Motor neuron (in vitro differentiated cells): ENCODE measurements at regions not wholly inside any gene's neighbourhood (a gene's known extent, or its start where the extent isn't known, plus 50 kb on each side); places are given as distances from the start of the nearest gene placed in this dataset.
"Not testable (repeated sequence)": the region's sequence is repeated elsewhere in the genome, so short reads cannot be mapped to it uniquely, and the experiment has no call there.

ENCODE experiments used
- ATAC-seq, 8 experiments: fragments of 200-7000 bp; cut with Tn5 transposase; replicated peaks in 6 of 8; 2 replicates each; pipeline ENCODE4 v1.8.0; 2021; ENCODE audit warnings: mild to moderate bottlenecking in 8 of 8, moderate library complexity in 8 of 8
- H3K27ac ChIP-seq, 2 donors: fragments of 250-450 bp; sonication (Bioruptor Pico); 2 replicates each; pipeline ENCODE4 v1.9.0; 2021; ENCODE audit warnings: antibody characterized with exemption in 2 of 2, mild to moderate bottlenecking in 2 of 2, moderate library complexity in 1 of 2
- H3K4me1 ChIP-seq, 2 donors: fragments of 250-450 bp; sonication (Bioruptor Pico); replicated peaks in 1 of 2; 2 replicates each; pipeline ENCODE4 v1.6.1; 2021; ENCODE audit warnings: antibody characterized with exemption in 2 of 2, mild to moderate bottlenecking in 2 of 2, moderate library complexity in 1 of 2
- H3K4me3 ChIP-seq, 5 donors: fragments of 250-450 bp; sonication (Bioruptor Pico); 2 replicates each; pipeline ENCODE4 v1.9.0; 2021; ENCODE audit warnings: antibody characterized with exemption in 5 of 5, mild to moderate bottlenecking in 5 of 5, moderate library complexity in 4 of 5
- WGBS, 10 experiments: fragments of 450-650 bp; shearing (Covaris generic); methylation state at CpG; one replicate each; pipeline ENCODE4 v1.0.0; 2022; 5-methylcytosine and 5-hydroxymethylcytosine counted together
- in situ Hi-C, 9 experiments: fragments of 400-800 bp; cut with MboI; loops; one replicate each; pipeline ENCODE4 v1.15.0; 2021; ENCODE audit warnings: low sequenced_read_pairs in 9 of 9, low pct_unique_long_range_greater_than_20kb in 2 of 9; ENCODE audit not compliant: unreplicated experiment in 9 of 9

- H3K4me1 ChIP-seq, H3K4me3 ChIP-seq, H3K27ac ChIP-seq, in situ Hi-C loops, ATAC-seq: not testable (repeated sequence)
- 0 to 100% (median 88%) methylated on average over 1 to 11 of the region's 23 CpGs; no CpG with 5 or more reads in 3 of the 10 experiments for WGBS, 10 experiments
Observed at GRCh38 chr13:82045316-82045715, 1704.4 kb upstream of the SPRY2 start.

DNA sequence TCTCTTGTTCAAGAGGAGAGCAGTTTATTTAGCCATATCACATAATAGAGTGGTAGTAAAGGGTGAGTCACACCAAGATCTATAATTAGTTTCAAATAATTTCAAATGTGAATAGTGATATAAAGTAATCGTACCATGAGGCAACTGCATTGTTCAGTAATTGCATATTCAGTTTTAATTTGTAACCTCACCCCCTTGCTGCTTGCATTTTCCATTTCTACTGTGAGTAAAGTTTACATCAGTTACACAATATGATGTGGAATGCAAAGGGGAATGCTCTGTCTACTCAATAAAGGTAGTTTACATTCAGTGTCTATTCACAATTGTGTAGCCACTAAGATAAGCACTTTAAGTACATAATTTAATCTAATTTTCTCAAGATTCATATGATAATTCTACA, 1695.7 kb upstream of the SPRY2 start:
- 0 to 100% (median 50%) methylated on average over 1 of the region's 1 CpG; no CpG with 5 or more reads in 3 of the 10 experiments for WGBS, 10 experiments
- in situ Hi-C loops, result no loop called here

DNA sequence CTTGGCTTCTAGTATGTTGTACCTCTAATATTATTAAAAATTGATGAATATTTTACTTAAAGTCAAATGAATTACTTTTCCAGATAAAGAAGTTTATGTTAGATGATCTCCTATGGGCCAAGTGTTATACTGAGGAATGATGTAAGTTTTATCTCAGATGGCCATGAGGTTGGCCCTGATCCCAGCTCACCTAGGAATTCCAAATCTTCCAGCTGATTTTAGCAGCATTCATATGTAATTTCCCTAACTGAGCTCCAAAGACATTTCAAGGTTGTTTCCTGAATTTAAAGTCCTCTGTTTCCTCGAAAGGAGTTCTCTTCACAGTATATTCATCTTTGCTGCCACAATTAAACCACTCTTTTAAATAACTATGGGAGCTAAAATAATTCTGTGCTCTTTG, 1670.4 kb upstream of the SPRY2 start:
- Histone ChIP-seq H3K4me1 (no peaks in the 10 kb centered on the region), H3K27ac (no peak overlapping the region), H3K4me3 (no peak overlapping the region)
- ATAC-seq, result no peak
- in situ Hi-C loops, result no loop called here
- WGBS, 10 experiments, result 0 to 88% (median 29%) methylated on average over 1 of the region's 1 CpG; no CpG with 5 or more reads in 2 of the 10 experiments

More for the DNA sequence above, 1695.7 kb upstream of the SPRY2 start:
- Histone ChIP-seq H3K27ac (no peak overlapping the region), H3K4me3 (no peak overlapping the region), H3K4me1 (no peaks in the 10 kb centered on the region)
- ATAC-seq, result peak in 4 of 8 experiments; percentile 15 to 96 (median 59)

GRCh38 chr13:82010780-82011179, 1669.9 kb upstream of the SPRY2 start:
- WGBS, 10 experiments, result 0 to 100% (median 74%) methylated on average over 1 to 2 of the region's 2 CpGs; no CpG with 5 or more reads in 2 of the 10 experiments
- Histone ChIP-seq H3K4me3 (no peak overlapping the region), H3K4me1 (no peaks in the 10 kb centered on the region), H3K27ac (no peak overlapping the region)
- in situ Hi-C loops, result no loop called here
- ATAC-seq, result no peak

GRCh38 chr13:82002710-82003109, 1661.8 kb upstream of the SPRY2 start:
- WGBS, 10 experiments, result 13 to 94% (median 90%) methylated on average over 1 to 3 of the region's 3 CpGs; no CpG with 5 or more reads in 1 of the 10 experiments

DNA sequence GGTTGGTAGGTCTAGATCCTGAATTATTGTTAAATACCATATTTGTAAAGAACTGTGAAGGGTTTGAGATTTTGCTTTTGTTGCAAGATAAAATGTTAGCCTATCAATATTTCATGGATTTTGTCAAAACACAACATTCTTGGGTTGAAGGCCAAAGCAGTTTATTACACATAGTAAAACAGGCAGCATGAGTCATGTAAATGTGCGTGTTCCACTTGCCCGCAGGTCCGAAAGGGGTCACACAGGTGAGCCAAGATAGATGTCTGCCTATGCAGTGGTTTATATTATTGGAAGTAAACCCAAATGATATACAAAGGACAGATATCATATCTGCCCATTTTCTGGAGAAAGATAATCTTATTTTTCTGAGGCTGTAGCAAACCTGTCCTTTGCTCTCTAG, 1654.4 kb upstream of the SPRY2 start:
- H3K4me3 ChIP-seq, result no peak overlapping the region
- H3K27ac ChIP-seq, result no peak overlapping the region
- ATAC-seq, result no peak
- peaks cover 0 to 3% of the 10 kb centered on the region in 2 donors for H3K4me1 ChIP-seq
- 0 to 91% (median 70%) methylated on average over 1 to 3 of the region's 3 CpGs; no CpG with 5 or more reads in 6 of the 10 experiments for WGBS, 10 experiments
- in situ Hi-C loops, result no loop called here

More at GRCh38 chr13:82002710-82003109, 1661.8 kb upstream of the SPRY2 start:
- Histone ChIP-seq H3K4me1 (peaks cover 0 to 3% of the 10 kb centered on the region in 2 donors), H3K4me3 (no peak overlapping the region), H3K27ac (no peak overlapping the region)
- no peak for ATAC-seq
- in situ Hi-C loops, result no loop called here

- no peak for ATAC-seq
- in situ Hi-C loops, result no loop called here
- H3K4me1 ChIP-seq, result peaks cover 0 to 4% of the 10 kb centered on the region in 2 donors
- H3K27ac ChIP-seq, result no peak overlapping the region
- no peak overlapping the region for H3K4me3 ChIP-seq
- 17 to 100% (median 80%) methylated on average over 1 to 5 of the region's 6 CpGs for WGBS, 10 experiments
Observed at GRCh38 chr13:81990652-81991051, 1649.7 kb upstream of the SPRY2 start.

GRCh38 chr13:81988567-81988966, 1647.6 kb upstream of the SPRY2 start:
- Histone ChIP-seq H3K4me3 (no peak overlapping the region), H3K4me1 (peaks cover 0 to 4% of the 10 kb centered on the region in 2 donors), H3K27ac (no peak overlapping the region)
- in situ Hi-C loops, result no loop called here
- no peak for ATAC-seq
- whole genome bisulfite sequencing, 10 experiments, result 0 to 53% (median 39%) methylated on average over 1 to 3 of the region's 3 CpGs; no CpG with 5 or more reads in 1 of the 10 experiments

DNA sequence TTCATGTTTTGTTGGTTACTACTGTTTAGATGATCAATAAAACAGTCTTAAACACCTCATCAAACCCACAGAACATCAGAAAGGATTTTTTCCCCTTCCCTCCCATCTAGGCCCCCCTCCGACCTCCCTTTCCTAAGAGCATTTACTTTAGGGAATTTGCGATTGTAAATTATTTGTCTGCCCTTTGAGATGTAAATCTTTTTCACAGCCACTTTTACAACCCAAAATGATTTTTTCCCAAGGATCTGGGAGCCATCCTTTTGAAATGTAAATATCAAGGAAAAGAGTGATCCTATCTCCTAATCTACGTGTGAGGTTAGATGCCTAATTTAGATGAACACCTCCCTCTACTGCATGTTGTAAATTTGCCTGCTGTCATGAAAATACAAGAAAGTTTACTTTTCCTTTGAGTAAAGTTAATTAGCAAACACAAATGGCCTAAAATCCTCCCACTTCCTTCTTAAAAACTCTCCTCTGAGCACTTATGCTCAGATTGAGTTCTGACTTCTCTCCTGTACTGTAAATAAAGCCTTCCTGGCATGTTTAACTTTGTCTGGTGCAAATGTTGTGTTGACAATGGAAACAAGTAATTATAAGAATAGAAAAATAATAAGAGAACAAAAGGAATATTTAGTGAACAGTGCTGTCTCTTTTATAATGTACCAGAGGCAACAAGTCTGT, 1646.9 kb upstream of the SPRY2 start:
- no peak overlapping the region for H3K4me3 ChIP-seq
- 0 to 80% (median 0%) methylated on average over 1 to 2 of the region's 3 CpGs; no CpG with 5 or more reads in 2 of the 10 experiments for WGBS, 10 experiments
- in situ Hi-C loops, result no loop called here

GRCh38 chr13:81987159-81987558, 1646.2 kb upstream of the SPRY2 start:
- Histone ChIP-seq H3K4me1 (peaks cover 0 to 4% of the 10 kb centered on the region in 2 donors), H3K27ac (no peak overlapping the region), H3K4me3 (no peak overlapping the region)
- ATAC-seq, result no peak
- in situ Hi-C loops, result no loop called here

More for the DNA sequence above, 1646.9 kb upstream of the SPRY2 start:
- ATAC-seq, result peak in 3 of 8 experiments; percentile 53 to 63 (median 58)
- H3K27ac ChIP-seq, result no peak overlapping the region
- H3K4me1 ChIP-seq, result peaks cover 0 to 4% of the 10 kb centered on the region in 2 donors

DNA sequence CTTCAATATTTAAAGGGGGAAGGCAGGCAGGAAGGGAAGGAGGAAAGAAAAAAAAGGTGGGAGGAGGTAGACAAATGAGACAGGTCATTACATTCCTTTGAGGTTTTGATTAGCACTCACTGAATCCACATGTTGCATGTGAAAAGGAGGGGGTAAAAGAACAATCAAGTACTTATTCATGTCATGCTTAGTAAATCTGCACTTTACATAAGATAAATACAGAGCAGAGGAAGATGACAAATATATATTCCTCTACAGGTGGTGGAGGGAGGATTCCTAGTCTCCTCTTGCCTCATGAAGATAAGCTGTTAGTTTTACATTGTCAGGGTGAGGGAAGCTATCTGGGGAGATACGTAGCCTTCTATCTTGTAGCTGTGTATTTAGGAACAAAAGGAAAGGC, 1645.4 kb upstream of the SPRY2 start:
- Histone ChIP-seq H3K4me1 (peaks cover 0 to 4% of the 10 kb centered on the region in 2 donors), H3K4me3 (no peak overlapping the region), H3K27ac (no peak overlapping the region)
- 13 to 86% (median 68%) methylated on average over 1 of the region's 1 CpG; no CpG with 5 or more reads in 4 of the 10 experiments for WGBS, 10 experiments
- in situ Hi-C loops, result no loop called here
- no peak for ATAC-seq

GRCh38 chr13:81957121-81957520, 1616.2 kb upstream of the SPRY2 start:
- ATAC-seq, result no peak
- Histone ChIP-seq H3K4me3 (no peak overlapping the region), H3K27ac (no peak overlapping the region), H3K4me1 (no peaks in the 10 kb centered on the region)
- in situ Hi-C loops, result no loop called here

DNA sequence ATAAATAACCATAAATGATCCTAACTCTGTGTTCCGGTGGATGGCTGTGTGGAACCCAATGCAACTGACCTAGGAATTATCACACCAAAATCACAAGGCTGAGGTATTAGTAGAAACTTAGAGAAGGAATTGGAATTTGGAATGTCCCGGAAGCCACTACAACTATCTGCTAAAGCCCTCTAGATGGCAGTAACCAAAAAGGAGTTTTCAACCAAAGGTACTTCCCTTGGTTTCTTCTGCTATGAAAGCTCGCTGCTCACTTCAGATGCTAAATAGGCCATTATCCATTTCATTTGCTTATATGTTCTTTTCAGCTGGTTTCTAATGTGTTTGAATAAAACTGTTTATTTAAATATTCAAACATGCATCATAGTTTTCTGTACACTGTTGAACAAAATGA, 1589.1 kb upstream of the SPRY2 start:
- H3K4me1 ChIP-seq, result peaks cover 0 to 4% of the 10 kb centered on the region in 2 donors
- in situ Hi-C loops, result no loop called here
- no peak overlapping the region for H3K4me3 ChIP-seq
- WGBS, 10 experiments, result 0 to 86% (median 42%) methylated on average over 1 to 3 of the region's 3 CpGs
- ATAC-seq, result peak in 4 of 8 experiments; percentile 27 to 97 (median 55)
- H3K27ac ChIP-seq, result no peak overlapping the region

GRCh38 chr13:81927347-81927746, 1586.4 kb upstream of the SPRY2 start:
- no peak for ATAC-seq
- in situ Hi-C loops, result no loop called here
- H3K4me3 ChIP-seq, result no peak overlapping the region
- H3K27ac ChIP-seq, result no peak overlapping the region
- peaks cover 0 to 4% of the 10 kb centered on the region in 2 donors for H3K4me1 ChIP-seq
